NCI-H1048 (cell line): ENCODE measurements at regions not wholly inside any gene's neighbourhood (a gene's known extent, or its start where the extent isn't known, plus 50 kb on each side); places are given as distances from the start of the nearest gene placed in this dataset.

Experiments
- DNase-seq: peaks from one replicate; lab custom pipeline; 2025; lab: John Stamatoyannopoulos, UW

- DNase-seq: no peak
Observed at GRCh38 chr2:240359695-240360094, 75.8 kb upstream of the GPC1 start.

- DNase-seq: no peak
Observed at GRCh38 chr2:240360645-240361475, 74.6 kb upstream of the GPC1 start.

- DNase-seq: no peak
Observed at GRCh38 chr2:240362216-240362755, 73.2 kb upstream of the GPC1 start.

GRCh38 chr2:240362826-240363745, 72.4 kb upstream of the GPC1 start:
- DNase-seq: no peak

- DNase-seq: no peak
Observed at GRCh38 chr2:240363746-240364581, 71.5 kb upstream of the GPC1 start.

GRCh38 chr2:240364582-240364960, 70.9 kb upstream of the GPC1 start:
- DNase-seq: no peak

GRCh38 chr2:240364961-240365775, 70.3 kb upstream of the GPC1 start:
- no peak for DNase-seq

- no peak for DNase-seq
Observed at GRCh38 chr2:240365971-240366471, 69.4 kb upstream of the GPC1 start.

- DNase-seq: no peak
Observed at GRCh38 chr2:240366901-240367300, 68.6 kb upstream of the GPC1 start.

- DNase-seq: no peak
Observed at GRCh38 chr2:240367721-240368120, 67.7 kb upstream of the GPC1 start.

GRCh38 chr2:240368781-240369331, 66.6 kb upstream of the GPC1 start:
- no peak for DNase-seq

GRCh38 chr2:240369335-240369734, 66.1 kb upstream of the GPC1 start:
- DNase-seq: no peak

GRCh38 chr2:240369801-240370585, 65.5 kb upstream of the GPC1 start:
- DNase-seq: no peak

GRCh38 chr2:240371129-240372000, 64.1 kb upstream of the GPC1 start:
- no peak for DNase-seq

- no peak for DNase-seq
Observed at GRCh38 chr2:240372101-240372500, 63.4 kb upstream of the GPC1 start.

GRCh38 chr2:240373289-240373885, 62.1 kb upstream of the GPC1 start:
- DNase-seq: no peak

- no peak for DNase-seq
Observed at GRCh38 chr2:240374085-240374907, 61.2 kb upstream of the GPC1 start.
